ENCODE measurements at regions not wholly inside any gene's neighbourhood (a gene's known extent, or its start where the extent isn't known, plus 50 kb on each side); places are given as distances from the start of the nearest gene placed in this dataset.

GRCh38 chr2:123777116-123777515 is 248.0 kb upstream of the CNTNAP5 start:
- CTCF ChIA-PET, result no interaction called here
- no peak overlapping the region for H3K27ac Mint-ChIP-seq (ENCODE audit: low read depth, unreplicated experiment)
- POLR2A ChIA-PET, result no interaction called here
- no peak overlapping the region for H3K4me3 Mint-ChIP-seq (ENCODE audit: unreplicated experiment)
- BruUV-seq (replicated peaks), result no TSS peak
- no peak for DNase-seq (ENCODE audit: unreplicated experiment)
- intact Hi-C loops (cut with micrococcal nuclease), result no loop called here
- H3K36me3 Mint-ChIP-seq (ENCODE audit: insufficient read depth, unreplicated experiment), result no peaks in the 10 kb centered on the region
- no peak for TF ChIP-seq CTCF (IDR thresholded peaks at IDR 0.05; ENCODE audit: unreplicated experiment)
- H3K27me3 Mint-ChIP-seq (ENCODE audit: insufficient read depth, unreplicated experiment), result no peaks in the 10 kb centered on the region
- peaks cover 5% of the 10 kb centered on the region for H3K4me1 Mint-ChIP-seq (ENCODE audit: insufficient read depth, unreplicated experiment)
- no peaks in the 10 kb centered on the region for H3K9me3 Mint-ChIP-seq (ENCODE audit: unreplicated experiment)

GRCh38 chr2:123783164-123783563 is 241.9 kb upstream of the CNTNAP5 start:
- intact Hi-C loops (cut with micrococcal nuclease), result no loop called here
- no peak overlapping the region for H3K27ac Mint-ChIP-seq (ENCODE audit: low read depth, unreplicated experiment)

GRCh38 chr2:123785332-123785731 is 239.8 kb upstream of the CNTNAP5 start:
- intact Hi-C loops (cut with micrococcal nuclease), result no loop called here
- no peaks in the 10 kb centered on the region for H3K27me3 Mint-ChIP-seq (ENCODE audit: insufficient read depth, unreplicated experiment)
- no TSS peak for BruUV-seq (replicated peaks)
- ChIA-PET CTCF (no interaction called here), POLR2A (no interaction called here)
- TF ChIP-seq CTCF (IDR thresholded peaks at IDR 0.05; ENCODE audit: unreplicated experiment), result no peak
- H3K27ac Mint-ChIP-seq (ENCODE audit: low read depth, unreplicated experiment), result no peak overlapping the region
- H3K4me1 Mint-ChIP-seq (ENCODE audit: insufficient read depth, unreplicated experiment), result peaks cover 5% of the 10 kb centered on the region
- H3K4me3 Mint-ChIP-seq (ENCODE audit: unreplicated experiment), result no peak overlapping the region
- H3K36me3 Mint-ChIP-seq (ENCODE audit: insufficient read depth, unreplicated experiment), result peaks cover 6% of the 10 kb centered on the region
- no peak for DNase-seq (ENCODE audit: unreplicated experiment)
- H3K9me3 Mint-ChIP-seq (ENCODE audit: unreplicated experiment), result peaks cover 17% of the 10 kb centered on the region

More at GRCh38 chr2:123783164-123783563, 241.9 kb upstream of the CNTNAP5 start:
- Mint-ChIP-seq H3K36me3 (ENCODE audit: insufficient read depth, unreplicated experiment) (peaks cover 6% of the 10 kb centered on the region), H3K27me3 (ENCODE audit: insufficient read depth, unreplicated experiment) (no peaks in the 10 kb centered on the region), H3K4me3 (ENCODE audit: unreplicated experiment) (no peak overlapping the region), H3K4me1 (ENCODE audit: insufficient read depth, unreplicated experiment) (peaks cover 5% of the 10 kb centered on the region), H3K9me3 (ENCODE audit: unreplicated experiment) (peaks cover 17% of the 10 kb centered on the region)
- ChIA-PET POLR2A (no interaction called here), CTCF (interaction anchor here (0.7 kb wide), 1 partner anchor 1979 kb away, joined by 3 read pairs; no protein-coding TSS in a partner anchor)
- no peak for TF ChIP-seq CTCF (IDR thresholded peaks at IDR 0.05; ENCODE audit: unreplicated experiment)
- DNase-seq (ENCODE audit: unreplicated experiment), result no peak
- BruUV-seq (replicated peaks), result no TSS peak

- Mint-ChIP-seq H3K27me3 (ENCODE audit: insufficient read depth, unreplicated experiment) (no peaks in the 10 kb centered on the region), H3K27ac (ENCODE audit: low read depth, unreplicated experiment) (no peak overlapping the region), H3K4me3 (ENCODE audit: unreplicated experiment) (no peak overlapping the region), H3K36me3 (ENCODE audit: insufficient read depth, unreplicated experiment) (peaks cover 2% of the 10 kb centered on the region), H3K4me1 (ENCODE audit: insufficient read depth, unreplicated experiment) (no peaks in the 10 kb centered on the region), H3K9me3 (ENCODE audit: unreplicated experiment) (peaks cover 13% of the 10 kb centered on the region)
- no TSS peak for BruUV-seq (replicated peaks)
- POLR2A ChIA-PET, result no interaction called here
- intact Hi-C loops (cut with micrococcal nuclease), result no loop called here
- no peak for TF ChIP-seq CTCF (IDR thresholded peaks at IDR 0.05; ENCODE audit: unreplicated experiment)
- CTCF ChIA-PET, result interaction anchor here (0.6 to 0.7 kb wide), 2 partner anchors 324 to 482 kb away, joined by 3 read pairs; no protein-coding TSS in a partner anchor
- DNase-seq (ENCODE audit: unreplicated experiment), result no peak
Measured at GRCh38 chr2:123791207-123791606, 233.9 kb upstream of the CNTNAP5 start.

All from MCF 10A (cell line).